OCI-LY3 (cell line): ENCODE measurements at regions not wholly inside any gene's neighbourhood (a gene's known extent, or its start where the extent isn't known, plus 50 kb on each side); places are given as distances from the start of the nearest gene placed in this dataset.
"Not testable (repeated sequence)": the region's sequence is repeated elsewhere in the genome, so short reads cannot be mapped to it uniquely, and the experiment has no call there.

Experiments used
- H2AFZ ChIP-seq: fragments of 200-600, 300-600 bp; shearing (Covaris generic); 2 replicates; pipeline ENCODE4 v1.6.0; 2014; ENCODE audit warnings: antibody characterized with exemption, low read depth, low read length
- H3K27ac ChIP-seq: fragments of 200-600, 300-600 bp; sonication (generic); 2 replicates; pipeline ENCODE4 v1.5.1; 2014; ENCODE audit warnings: mild to moderate bottlenecking, low read length, moderate library complexity, mixed read lengths
- H3K27me3 ChIP-seq: fragments of 200-600, 300-600 bp; sonication (generic); 2 replicates; pipeline ENCODE4 v1.6.1; 2014; ENCODE audit warnings: low read depth, low read length, mixed read lengths
- H3K36me3 ChIP-seq: fragments of 200-600, 300-600 bp; sonication (generic); replicated peaks from 2 replicates; pipeline ENCODE3; 2014; ENCODE audit warnings: low read depth, low read length, mixed read lengths
- H3K4me1 ChIP-seq: fragments of 300-600, 200-600 bp; sonication (generic); 2 replicates; pipeline ENCODE4 v1.6.1; 2014; ENCODE audit warnings: low read length, mixed read lengths
- H3K4me2 ChIP-seq: fragments of 200-600, 300-600 bp; sonication (generic); 2 replicates; pipeline ENCODE4 v1.6.1; 2014; ENCODE audit warnings: low read length, mixed read lengths
- H3K4me3 ChIP-seq: fragments of 300-600, 200-600 bp; sonication (generic); 2 replicates; pipeline ENCODE4 v1.5.1; 2014; ENCODE audit warnings: antibody characterized with exemption, mild to moderate bottlenecking, low read length, moderate library complexity
- H3K79me2 ChIP-seq: fragments of 300-600, 200-600 bp; shearing (Covaris generic); 2 replicates; pipeline ENCODE4 v1.6.1; 2014; ENCODE audit warnings: mild to moderate bottlenecking, low read length, mixed read lengths
- H3K9ac ChIP-seq: fragments of 300-600, 200-600 bp; shearing (Covaris generic); 2 replicates; pipeline ENCODE4 v1.6.0; 2014; ENCODE audit warnings: mild to moderate bottlenecking, low read length, moderate library complexity
- H3K9me3 ChIP-seq: fragments of 200-600, 300-600 bp; shearing (Covaris generic); 2 replicates; pipeline ENCODE4 v1.6.1; 2014; ENCODE audit warnings: low read length, mixed read lengths; ENCODE audit not compliant: insufficient read depth
- H4K20me1 ChIP-seq: fragments of 200-600, 300-600 bp; sonication (generic); 2 replicates; pipeline ENCODE4 v1.6.1; 2016; ENCODE audit warnings: low read length, mixed read lengths; ENCODE audit not compliant: insufficient read depth

DNA sequence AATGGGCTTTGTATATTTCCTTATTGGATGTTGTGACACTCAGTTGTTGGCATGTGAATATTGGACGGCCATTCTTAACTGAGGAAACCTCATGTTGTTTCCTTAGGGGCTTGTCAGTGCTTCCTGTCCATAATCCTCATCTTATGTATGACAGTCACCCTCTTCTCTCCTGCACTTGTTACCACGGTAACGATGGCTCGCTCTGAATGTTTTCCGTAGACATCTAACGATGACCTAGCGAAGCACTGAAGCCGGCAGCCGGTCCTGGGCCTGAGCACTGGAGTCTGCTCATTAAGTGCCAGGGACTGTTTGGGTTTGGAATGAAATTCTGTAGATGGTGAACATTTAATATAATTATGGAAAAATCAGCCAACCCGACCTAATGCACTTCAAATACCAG is 242.7 kb upstream of the NBPF12 start:
- H3K27ac ChIP-seq, H4K20me1 ChIP-seq, H3K79me2 ChIP-seq, H3K4me1 ChIP-seq, H3K4me3 ChIP-seq, H3K36me3 ChIP-seq, H3K9ac ChIP-seq, H3K9me3 ChIP-seq, H2AFZ ChIP-seq, H3K27me3 ChIP-seq, H3K4me2 ChIP-seq: not testable (repeated sequence)

DNA sequence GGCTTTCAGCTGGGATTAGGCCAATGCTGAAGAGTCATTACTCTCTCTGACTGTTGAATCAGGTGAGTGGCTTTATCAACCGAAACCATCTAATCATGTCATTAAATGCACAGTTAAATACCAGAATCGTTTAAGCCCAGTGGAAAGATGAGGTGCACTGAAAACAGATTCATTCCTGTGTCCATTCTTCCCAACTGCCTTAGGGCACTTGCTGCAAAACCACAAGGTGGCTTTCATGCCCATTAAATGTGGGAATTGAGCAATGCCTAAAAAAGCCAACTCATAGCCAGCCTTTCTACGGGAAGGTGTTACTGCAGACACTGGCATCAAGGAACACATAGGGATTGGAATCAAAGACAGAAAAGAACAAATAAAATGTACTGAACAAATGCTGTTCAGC is 246.3 kb upstream of the NBPF12 start:
- not testable (repeated sequence) for H3K36me3 ChIP-seq, H3K27ac ChIP-seq, H4K20me1 ChIP-seq, H3K4me3 ChIP-seq, H3K9me3 ChIP-seq, H3K79me2 ChIP-seq, H3K4me2 ChIP-seq, H2AFZ ChIP-seq, H3K27me3 ChIP-seq, H3K4me1 ChIP-seq, H3K9ac ChIP-seq

DNA sequence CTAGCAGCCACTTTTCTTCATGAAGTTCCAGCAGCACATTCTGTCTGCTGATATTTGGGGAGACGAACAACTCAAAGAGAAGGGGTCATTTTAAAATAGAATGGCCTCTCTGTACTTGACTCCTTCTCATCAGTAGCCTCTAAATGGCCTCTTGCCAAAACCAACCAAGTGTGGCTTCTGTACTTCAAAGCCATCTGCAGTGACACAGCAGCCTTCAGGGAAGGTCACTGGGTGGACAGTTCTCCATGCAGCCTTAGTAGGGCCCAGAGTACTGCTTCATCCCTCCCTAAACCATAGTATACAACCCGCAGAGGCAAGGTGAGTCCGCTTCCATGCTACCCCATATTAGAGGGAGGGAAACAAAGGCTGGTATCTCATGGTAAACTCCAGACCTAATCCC is 249.2 kb upstream of the NBPF12 start:
- H3K27me3 ChIP-seq, H4K20me1 ChIP-seq, H3K79me2 ChIP-seq, H3K4me2 ChIP-seq, H3K4me3 ChIP-seq, H3K9ac ChIP-seq, H3K4me1 ChIP-seq, H3K36me3 ChIP-seq, H2AFZ ChIP-seq, H3K9me3 ChIP-seq, H3K27ac ChIP-seq: not testable (repeated sequence)

DNA sequence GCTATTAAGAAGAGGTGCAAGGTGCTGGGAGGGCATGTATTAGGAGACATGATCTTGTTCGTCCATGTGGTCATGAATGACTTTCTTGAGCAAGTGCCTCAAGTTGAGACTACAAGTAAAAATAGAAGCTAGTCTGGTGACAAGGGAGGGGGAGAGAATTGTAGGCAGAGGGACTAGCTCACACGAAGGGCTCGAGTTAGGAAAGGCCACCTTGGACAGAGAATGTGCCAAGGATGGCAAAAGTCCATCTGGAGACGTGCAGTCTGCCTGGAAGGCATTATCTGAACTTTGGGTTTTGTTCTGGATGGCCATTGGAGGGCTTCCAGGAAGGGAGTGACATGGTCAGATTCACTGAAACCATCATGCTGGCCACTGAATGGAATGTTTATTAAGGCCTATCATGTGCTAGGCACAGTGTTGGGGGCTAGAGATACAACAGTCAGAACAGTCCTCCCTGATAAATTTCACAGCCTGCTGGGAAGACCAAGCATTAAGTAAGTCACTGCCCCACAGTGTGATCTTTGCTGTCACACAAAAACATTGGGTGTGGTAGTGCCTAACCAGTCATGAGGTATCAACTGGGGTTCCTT is 251.3 kb upstream of the NBPF12 start:
- not testable (repeated sequence) for H3K4me3 ChIP-seq, H3K9ac ChIP-seq, H3K4me2 ChIP-seq, H3K27me3 ChIP-seq, H3K36me3 ChIP-seq, H2AFZ ChIP-seq, H3K79me2 ChIP-seq, H4K20me1 ChIP-seq, H3K9me3 ChIP-seq, H3K27ac ChIP-seq, H3K4me1 ChIP-seq

DNA sequence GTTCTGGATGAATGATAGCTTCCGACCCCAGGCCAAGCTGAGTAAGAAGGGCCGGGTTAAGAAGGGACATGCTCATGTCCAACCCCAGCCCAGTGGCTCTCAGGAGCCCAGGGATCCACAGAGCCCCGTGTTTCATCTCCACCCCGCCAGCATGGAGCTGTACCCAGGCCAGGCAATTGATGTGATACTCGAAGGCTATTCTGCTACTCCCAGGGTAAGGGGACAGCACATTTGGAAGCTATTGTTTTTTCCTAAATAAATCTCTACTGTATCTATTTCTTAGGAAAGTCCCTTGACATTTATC is 255.0 kb upstream of the NBPF12 start:
- H3K4me1 ChIP-seq, H2AFZ ChIP-seq, H3K9me3 ChIP-seq, H3K27me3 ChIP-seq, H3K27ac ChIP-seq, H3K36me3 ChIP-seq, H3K79me2 ChIP-seq, H3K4me3 ChIP-seq, H3K4me2 ChIP-seq, H4K20me1 ChIP-seq, H3K9ac ChIP-seq: not testable (repeated sequence)

DNA sequence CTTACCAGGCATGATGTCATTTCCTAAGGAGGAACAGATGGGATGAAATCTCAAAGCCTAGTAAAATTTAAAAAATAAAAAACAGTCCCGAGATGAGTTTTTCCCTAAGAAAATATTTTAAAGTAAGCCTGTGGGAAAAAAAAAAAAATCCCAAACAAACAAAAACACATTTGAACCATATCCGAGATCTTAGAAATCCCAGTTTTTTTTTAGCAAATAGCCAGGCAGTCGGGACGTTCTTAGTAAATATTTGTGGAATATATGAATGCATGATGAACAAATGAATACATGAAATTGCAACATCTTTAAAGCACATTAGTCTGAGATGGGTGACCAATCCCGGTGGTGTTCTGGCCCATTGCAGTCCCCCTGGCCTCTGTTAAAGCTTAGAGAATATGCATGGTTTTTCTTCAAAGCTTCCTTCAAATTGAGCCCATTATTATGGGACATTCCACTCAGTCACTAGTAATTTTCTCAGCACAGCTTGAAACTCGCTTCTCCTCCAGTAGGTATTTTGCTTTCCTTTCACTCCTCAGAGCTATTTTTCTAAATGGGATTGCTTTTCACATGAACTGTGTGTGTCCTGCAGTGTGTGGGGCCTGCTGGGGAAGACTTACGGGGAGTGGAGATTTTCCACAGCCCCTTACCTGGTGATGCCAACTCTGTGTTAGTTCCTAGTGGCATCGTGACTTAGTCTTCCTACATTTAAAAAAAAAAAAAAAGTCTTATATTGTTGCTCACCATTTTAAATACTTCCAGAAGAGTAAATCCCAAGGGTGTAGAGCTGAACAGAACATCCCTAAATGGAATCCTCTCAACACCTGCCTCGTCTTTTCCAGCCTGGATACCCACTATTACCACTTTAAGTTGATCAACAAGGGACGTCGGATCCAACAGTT is 255.6 kb upstream of the NBPF12 start:
- not testable (repeated sequence) for H2AFZ ChIP-seq, H3K4me1 ChIP-seq, H3K4me2 ChIP-seq, H3K4me3 ChIP-seq, H3K27ac ChIP-seq, H3K9me3 ChIP-seq, H3K36me3 ChIP-seq, H3K27me3 ChIP-seq, H3K79me2 ChIP-seq, H4K20me1 ChIP-seq, H3K9ac ChIP-seq

DNA sequence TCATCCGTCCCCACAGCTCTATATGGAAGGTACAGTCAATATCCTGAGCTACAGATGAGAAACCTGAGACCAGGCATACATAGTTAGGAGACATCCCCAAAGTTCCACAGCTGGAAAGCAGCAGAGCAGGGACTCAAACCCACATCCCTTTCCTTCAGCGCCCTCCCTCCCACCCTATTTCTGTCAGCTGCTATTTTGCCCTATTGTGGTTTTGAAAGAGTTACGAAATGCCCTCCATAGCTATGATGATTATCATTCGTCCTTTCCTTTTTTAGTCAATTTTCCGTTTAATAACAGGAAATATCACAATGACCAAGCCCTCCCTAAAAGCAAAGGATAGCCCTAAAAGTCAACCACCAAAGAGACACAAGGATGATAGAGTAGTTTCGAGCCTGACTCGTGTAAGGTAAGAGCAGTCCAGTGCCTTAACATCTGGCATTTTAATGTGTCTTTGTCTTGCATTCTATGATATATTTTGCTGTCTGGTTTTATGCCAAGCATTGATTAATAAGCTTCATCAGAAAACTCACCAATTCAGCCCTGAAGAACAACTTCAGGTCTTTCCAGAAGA is 264.3 kb upstream of the NBPF12 start:
- not testable (repeated sequence) for H3K9ac ChIP-seq, H3K9me3 ChIP-seq, H3K4me2 ChIP-seq, H2AFZ ChIP-seq, H3K4me3 ChIP-seq, H3K36me3 ChIP-seq, H4K20me1 ChIP-seq, H3K79me2 ChIP-seq, H3K27me3 ChIP-seq, H3K4me1 ChIP-seq, H3K27ac ChIP-seq

DNA sequence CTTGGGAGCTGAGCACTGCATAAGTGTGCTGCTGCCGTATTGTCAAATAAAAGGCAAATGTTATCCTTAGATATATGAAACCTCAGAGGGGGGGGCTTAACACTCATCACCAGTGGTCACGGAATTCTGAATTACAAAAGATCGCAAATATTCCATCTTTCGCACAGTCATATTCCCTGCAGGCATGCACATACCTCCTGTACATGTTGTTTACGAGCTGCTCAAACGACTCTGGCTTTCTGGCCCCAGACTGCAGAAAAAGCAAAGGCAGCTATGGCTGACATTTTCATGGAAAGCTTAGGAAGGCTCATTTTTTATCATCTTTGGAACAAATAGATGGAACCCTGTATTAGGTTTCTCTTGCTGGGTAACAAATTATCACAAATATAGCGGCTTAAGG is 265.5 kb upstream of the NBPF12 start:
- not testable (repeated sequence) for H3K4me2 ChIP-seq, H4K20me1 ChIP-seq, H2AFZ ChIP-seq, H3K4me1 ChIP-seq, H3K9me3 ChIP-seq, H3K9ac ChIP-seq, H3K79me2 ChIP-seq, H3K4me3 ChIP-seq, H3K36me3 ChIP-seq, H3K27ac ChIP-seq, H3K27me3 ChIP-seq

DNA sequence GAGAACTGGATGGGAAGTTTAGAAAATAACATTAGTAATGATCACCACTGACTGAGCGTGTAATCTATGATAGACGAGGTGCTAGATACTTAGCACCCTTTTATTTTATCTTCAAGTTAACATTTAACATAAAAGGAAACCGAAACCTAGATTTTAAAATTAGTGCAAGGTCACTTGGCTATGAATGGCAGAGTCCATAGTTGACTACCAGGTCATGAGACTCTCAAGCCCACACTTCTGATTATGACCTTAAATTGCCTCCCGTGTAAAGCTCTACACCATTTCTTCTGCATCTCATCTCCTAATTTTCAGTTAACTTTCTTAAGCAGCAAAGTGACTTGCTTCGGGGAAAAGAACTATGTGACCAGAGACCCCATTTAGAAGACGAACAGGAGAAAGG is 266.5 kb upstream of the NBPF12 start:
- not testable (repeated sequence) for H3K4me1 ChIP-seq

More for the DNA sequence above, 266.5 kb upstream of the NBPF12 start:
- not testable (repeated sequence) for H3K4me2 ChIP-seq, H3K79me2 ChIP-seq, H3K27me3 ChIP-seq, H2AFZ ChIP-seq, H3K4me3 ChIP-seq, H3K9ac ChIP-seq, H3K9me3 ChIP-seq, H3K36me3 ChIP-seq, H4K20me1 ChIP-seq, H3K27ac ChIP-seq
